ENCODE measurements at regions not wholly inside any gene's neighbourhood (a gene's known extent, or its start where the extent isn't known, plus 50 kb on each side); places are given as distances from the start of the nearest gene placed in this dataset.

- H3K36me3 ChIP-seq: no peaks in the 10 kb centered on the region
- H3K9me3 ChIP-seq: no peaks in the 10 kb centered on the region
- no peak for ATAC-seq
- no peaks in the 10 kb centered on the region for H3K4me1 ChIP-seq
- TF ChIP-seq CTCF (IDR thresholded peaks at IDR 0.05): no peak
- TF ChIP-seq POLR2AphosphoS5 (IDR thresholded peaks at IDR 0.05): no peak
- TF ChIP-seq EP300 (IDR thresholded peaks at IDR 0.05): no peak
- no peak for TF ChIP-seq POLR2A (IDR thresholded peaks at IDR 0.05)
- WGBS, 2 donors (ENCODE audit: low coverage in 1 of 2): 74 to 88% methylated on average over 2 of the region's 2 CpGs
- no peak overlapping the region for H3K27ac ChIP-seq
- no peaks in the 10 kb centered on the region for H3K27me3 ChIP-seq
- H3K4me3 ChIP-seq: no peak overlapping the region
Observed at GRCh38 chr3:117219296-117219695, 509.7 kb downstream of the TUSC7 start.

GRCh38 chr3:117226932-117227331 lies 517.4 kb downstream of the TUSC7 start:
- no peaks in the 10 kb centered on the region for H3K4me1 ChIP-seq
- TF ChIP-seq EP300 (IDR thresholded peaks at IDR 0.05) (no peak), POLR2AphosphoS5 (IDR thresholded peaks at IDR 0.05) (no peak), POLR2A (IDR thresholded peaks at IDR 0.05) (no peak), CTCF (IDR thresholded peaks at IDR 0.05) (no peak)
- no peaks in the 10 kb centered on the region for H3K27me3 ChIP-seq
- no peaks in the 10 kb centered on the region for H3K36me3 ChIP-seq
- no peak overlapping the region for H3K4me3 ChIP-seq
- no peak overlapping the region for H3K27ac ChIP-seq
- whole genome bisulfite sequencing, 2 donors (ENCODE audit: low coverage in 1 of 2): 0 to 47% methylated on average over 1 to 2 of the region's 2 CpGs
- ATAC-seq: no peak
- no peaks in the 10 kb centered on the region for H3K9me3 ChIP-seq

DNA sequence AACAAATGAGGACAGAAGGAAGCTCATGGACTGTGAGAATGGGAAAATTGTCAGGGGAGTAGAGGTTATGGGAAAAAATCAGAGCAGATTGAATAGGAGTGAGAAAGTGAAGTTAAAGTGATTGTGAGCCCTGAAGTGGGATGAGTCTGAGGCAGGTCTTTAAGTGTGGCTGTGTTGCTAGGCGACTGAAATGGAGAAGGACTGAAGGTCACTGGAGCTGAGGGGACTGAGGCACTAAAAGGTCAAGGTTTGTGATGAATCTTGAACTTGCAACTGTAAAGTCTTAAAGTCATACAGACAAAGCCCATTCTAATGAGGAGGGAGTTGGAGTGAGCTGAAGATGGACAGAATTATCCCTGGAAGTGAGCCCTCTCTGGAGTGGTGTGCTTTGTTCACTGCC lies 518.9 kb downstream of the TUSC7 start:
- Histone ChIP-seq H3K9me3 (no peaks in the 10 kb centered on the region), H3K36me3 (no peaks in the 10 kb centered on the region), H3K27me3 (no peaks in the 10 kb centered on the region), H3K4me3 (no peak overlapping the region), H3K27ac (no peak overlapping the region), H3K4me1 (no peaks in the 10 kb centered on the region)
- WGBS, 2 donors (ENCODE audit: low coverage in 1 of 2): 55 to 94% methylated on average over 1 of the region's 1 CpG
- ATAC-seq: no peak
- no peak for TF ChIP-seq EP300 (IDR thresholded peaks at IDR 0.05)
- TF ChIP-seq POLR2AphosphoS5 (IDR thresholded peaks at IDR 0.05): no peak
- no peak for TF ChIP-seq POLR2A (IDR thresholded peaks at IDR 0.05)
- no peak for TF ChIP-seq CTCF (IDR thresholded peaks at IDR 0.05)

DNA sequence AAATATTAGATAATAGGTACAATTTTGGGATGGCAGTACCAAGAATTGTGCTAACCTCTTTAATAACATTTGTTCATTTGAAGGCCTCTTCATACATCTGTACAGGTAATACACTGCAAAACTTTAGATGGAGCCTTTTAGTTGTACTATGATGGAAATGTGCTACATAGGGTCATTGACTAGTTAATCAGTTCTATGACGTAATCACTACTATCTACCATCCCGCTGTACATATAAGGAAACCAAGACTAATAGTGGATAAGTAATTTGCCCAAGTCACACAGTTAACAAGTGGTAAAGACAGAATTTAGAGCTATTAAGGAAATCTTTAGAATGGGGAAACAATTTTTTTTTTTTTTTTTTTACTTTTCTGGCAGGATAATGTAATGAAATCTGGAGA lies 521.3 kb downstream of the TUSC7 start:
- Histone ChIP-seq H3K4me1 (no peaks in the 10 kb centered on the region), H3K27me3 (no peaks in the 10 kb centered on the region), H3K9me3 (no peaks in the 10 kb centered on the region), H3K27ac (no peak overlapping the region), H3K4me3 (no peak overlapping the region), H3K36me3 (no peaks in the 10 kb centered on the region)
- TF ChIP-seq POLR2A (IDR thresholded peaks at IDR 0.05) (no peak), EP300 (IDR thresholded peaks at IDR 0.05) (no peak), POLR2AphosphoS5 (IDR thresholded peaks at IDR 0.05) (no peak), CTCF (IDR thresholded peaks at IDR 0.05) (no peak)
- ATAC-seq: no peak
- WGBS, 2 donors (ENCODE audit: low coverage in 1 of 2): 96 to 97% methylated on average over 2 of the region's 2 CpGs

GRCh38 chr3:117234331-117234730 lies 524.8 kb downstream of the TUSC7 start:
- TF ChIP-seq CTCF (IDR thresholded peaks at IDR 0.05): no peak
- TF ChIP-seq POLR2A (IDR thresholded peaks at IDR 0.05): no peak
- TF ChIP-seq EP300 (IDR thresholded peaks at IDR 0.05): no peak
- no peak for TF ChIP-seq POLR2AphosphoS5 (IDR thresholded peaks at IDR 0.05)

More at GRCh38 chr3:117234331-117234730, 524.8 kb downstream of the TUSC7 start:
- ATAC-seq: no peak
- Histone ChIP-seq H3K4me3 (no peak overlapping the region), H3K4me1 (no peaks in the 10 kb centered on the region), H3K27me3 (no peaks in the 10 kb centered on the region), H3K9me3 (no peaks in the 10 kb centered on the region), H3K36me3 (no peaks in the 10 kb centered on the region), H3K27ac (no peak overlapping the region)
- 0 to 13% methylated on average over 1 of the region's 1 CpG for WGBS, 2 donors (ENCODE audit: low coverage in 1 of 2)
